ENCODE measurements at regions not wholly inside any gene's neighbourhood (a gene's known extent, or its start where the extent isn't known, plus 50 kb on each side); places are given as distances from the start of the nearest gene placed in this dataset.
"Not testable (repeated sequence)": the region's sequence is repeated elsewhere in the genome, so short reads cannot be mapped to it uniquely, and the experiment has no call there.

- H3K4me1 ChIP-seq (ENCODE audit: control extremely low read depth in 1 of 4, control insufficient read depth in 4 of 4, insufficient read depth in 4 of 4, low read length in 3 of 4); H3K27me3 ChIP-seq (replicated peaks in 2 of 5; ENCODE audit: control insufficient read depth in 4 of 5, insufficient read depth in 5 of 5, low read length in 4 of 5); CTCF ChIA-PET; H3K36me3 ChIP-seq (ENCODE audit: control insufficient read depth in 4 of 4, insufficient read depth in 4 of 4, low read length in 3 of 4); H3K27ac ChIP-seq (ENCODE audit: insufficient read depth in 1 of 2, low read depth in 1 of 2, low read length in 2 of 2, poor library complexity in 1 of 2, severe bottlenecking in 2 of 2); H3K9me3 ChIP-seq (ENCODE audit: control extremely low read depth in 1 of 5, control insufficient read depth in 4 of 5, insufficient read depth in 2 of 5, low read depth in 1 of 5, low read length in 4 of 5); H3K4me3 ChIP-seq (ENCODE audit: control insufficient read depth in 1 of 7, extremely low read depth in 1 of 7, insufficient read depth in 4 of 7, low read depth in 2 of 7, low read length in 6 of 7); DNase-seq; POLR2A ChIA-PET: not testable (repeated sequence)
- WGBS (ENCODE audit: insufficient coverage): 96% methylated on average over 5 of the region's 6 CpGs
Observed at GRCh38 chr13:24591697-24592096, 79.1 kb upstream of the PARP4 start.

DNA sequence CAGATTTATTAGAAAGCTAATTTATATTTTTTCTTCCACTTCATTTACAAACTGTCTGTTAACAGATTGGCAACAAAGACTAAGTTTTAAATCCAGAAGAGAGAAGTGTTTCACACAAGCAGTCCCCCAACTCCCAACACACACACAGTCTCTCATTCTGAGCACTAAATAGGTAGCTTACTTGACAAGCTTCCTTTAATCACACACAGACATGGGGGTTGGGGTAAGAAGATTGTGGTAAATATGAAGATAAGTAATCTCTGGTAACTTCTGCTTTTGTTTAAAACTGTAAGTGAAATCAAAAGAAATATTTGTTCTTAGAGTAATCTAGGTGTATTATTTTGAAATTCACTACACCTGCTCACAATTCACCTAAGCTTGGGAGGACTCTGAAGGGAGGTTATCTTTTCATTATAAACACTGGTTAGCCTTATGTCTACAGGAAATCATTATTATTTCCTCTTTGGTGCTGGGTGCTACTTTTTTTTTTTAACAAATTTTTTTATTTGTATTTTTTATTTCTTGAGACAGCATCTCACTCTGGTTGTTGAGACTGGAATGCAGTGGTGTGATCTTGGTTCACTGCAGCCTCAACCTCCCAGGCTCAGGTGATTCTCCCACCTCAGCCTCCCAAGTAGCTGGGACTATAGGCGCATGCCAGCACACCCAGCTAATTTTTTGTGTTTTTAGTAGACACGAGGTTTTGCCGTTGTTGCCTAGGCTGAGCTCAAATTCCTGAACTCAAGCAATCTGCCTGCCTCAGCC lies 82.1 kb upstream of the ATP12A start:
- ChIA-PET CTCF (interaction anchor here (0.6 to 0.8 kb wide), 2 partner anchors 38 to 83 kb away, joined by 3 read pairs; no protein-coding TSS in a partner anchor), POLR2A (interaction anchor here (1.2 kb wide), 1 partner anchor 39 kb away, joined by 3 read pairs; no protein-coding TSS in a partner anchor)
- not testable (repeated sequence) for H3K4me3 ChIP-seq (ENCODE audit: control insufficient read depth in 1 of 7, extremely low read depth in 1 of 7, insufficient read depth in 4 of 7, low read depth in 2 of 7, low read length in 6 of 7); H3K9me3 ChIP-seq (ENCODE audit: control extremely low read depth in 1 of 5, control insufficient read depth in 4 of 5, insufficient read depth in 2 of 5, low read depth in 1 of 5, low read length in 4 of 5); H3K27ac ChIP-seq (ENCODE audit: insufficient read depth in 1 of 2, low read depth in 1 of 2, low read length in 2 of 2, poor library complexity in 1 of 2, severe bottlenecking in 2 of 2); H3K27me3 ChIP-seq (replicated peaks in 2 of 5; ENCODE audit: control insufficient read depth in 4 of 5, insufficient read depth in 5 of 5, low read length in 4 of 5); H3K36me3 ChIP-seq (ENCODE audit: control insufficient read depth in 4 of 4, insufficient read depth in 4 of 4, low read length in 3 of 4)
- peak in 2 of 3 donors; percentile 57 to 80 for DNase-seq
- H3K4me1 ChIP-seq (ENCODE audit: control extremely low read depth in 1 of 4, control insufficient read depth in 4 of 4, insufficient read depth in 4 of 4, low read length in 3 of 4): peaks cover 0 to 17% (median 8%) of the 10 kb centered on the region in 4 experiments
- whole genome bisulfite sequencing (ENCODE audit: insufficient coverage): 61% methylated on average over 3 of the region's 3 CpGs

DNA sequence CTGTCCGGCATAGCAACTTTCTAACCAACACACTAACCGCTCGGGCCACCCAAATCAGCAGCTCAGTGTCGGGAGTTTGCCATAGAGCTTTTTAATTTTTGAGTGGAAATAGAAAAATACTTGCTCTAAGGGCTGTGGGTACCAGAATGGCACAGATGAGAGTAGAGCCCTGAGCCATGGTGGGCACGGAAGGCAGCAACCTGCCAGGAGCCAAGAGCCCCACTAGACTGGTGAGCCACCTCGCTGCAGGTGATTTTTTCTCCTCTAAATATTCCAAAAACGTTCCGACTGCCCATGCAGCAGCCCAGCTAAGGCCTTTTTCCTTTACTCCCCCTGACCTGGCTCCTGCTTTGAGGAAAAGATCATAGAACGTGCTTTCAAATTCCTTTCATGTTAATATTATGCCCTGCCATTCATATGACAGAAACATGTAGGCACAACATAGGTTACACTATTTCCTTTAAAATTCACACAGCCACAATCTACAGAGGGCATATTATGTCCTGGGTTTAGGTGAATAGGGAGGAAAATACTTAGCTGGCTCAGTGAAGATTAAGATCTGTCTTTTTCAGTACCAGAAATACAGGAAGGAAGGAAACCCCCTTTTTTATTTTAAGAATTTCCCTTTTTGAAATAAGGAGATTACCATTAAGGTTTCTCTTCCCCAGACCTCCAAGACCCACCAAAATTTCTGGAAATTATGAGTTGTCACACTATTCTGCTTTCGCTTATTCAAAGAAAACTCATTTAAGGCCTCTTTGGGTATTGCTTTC lies 81.0 kb upstream of the ATP12A start:
- H3K4me1 ChIP-seq (ENCODE audit: control extremely low read depth in 1 of 4, control insufficient read depth in 4 of 4, insufficient read depth in 4 of 4, low read length in 3 of 4): peaks cover 0 to 17% (median 8%) of the 10 kb centered on the region in 4 experiments
- POLR2A ChIA-PET: interaction anchor here (1.2 kb wide), 1 partner anchor 38 kb away, joined by 3 read pairs; no protein-coding TSS in a partner anchor
- peak in 1 of 3 donors; percentile 4 for DNase-seq
- H3K27me3 ChIP-seq (replicated peaks in 2 of 5; ENCODE audit: control insufficient read depth in 4 of 5, insufficient read depth in 5 of 5, low read length in 4 of 5); CTCF ChIA-PET; H3K27ac ChIP-seq (ENCODE audit: insufficient read depth in 1 of 2, low read depth in 1 of 2, low read length in 2 of 2, poor library complexity in 1 of 2, severe bottlenecking in 2 of 2); H3K9me3 ChIP-seq (ENCODE audit: control extremely low read depth in 1 of 5, control insufficient read depth in 4 of 5, insufficient read depth in 2 of 5, low read depth in 1 of 5, low read length in 4 of 5); H3K4me3 ChIP-seq (ENCODE audit: control insufficient read depth in 1 of 7, extremely low read depth in 1 of 7, insufficient read depth in 4 of 7, low read depth in 2 of 7, low read length in 6 of 7); H3K36me3 ChIP-seq (ENCODE audit: control insufficient read depth in 4 of 4, insufficient read depth in 4 of 4, low read length in 3 of 4): not testable (repeated sequence)
- WGBS (ENCODE audit: insufficient coverage): 43% methylated on average over 1 of the region's 10 CpGs

GRCh38 chr13:24605923-24606372 lies 74.3 kb upstream of the ATP12A start:
- POLR2A ChIA-PET: interaction anchor here (0.6 kb wide), 2 partner anchors 13 to 80 kb away, joined by 3 read pairs; no protein-coding TSS in a partner anchor
- H3K27ac ChIP-seq (ENCODE audit: insufficient read depth in 1 of 2, low read depth in 1 of 2, low read length in 2 of 2, poor library complexity in 1 of 2, severe bottlenecking in 2 of 2): no peak overlapping the region
- H3K4me1 ChIP-seq (ENCODE audit: control extremely low read depth in 1 of 4, control insufficient read depth in 4 of 4, insufficient read depth in 4 of 4, low read length in 3 of 4): peaks cover 0 to 7% (median 5%) of the 10 kb centered on the region in 4 experiments
- peak in 2 of 3 donors; percentile 39 to 80 for DNase-seq
- no peak overlapping the region for H3K4me3 ChIP-seq (ENCODE audit: control insufficient read depth in 1 of 7, extremely low read depth in 1 of 7, insufficient read depth in 4 of 7, low read depth in 2 of 7, low read length in 6 of 7)
- peaks cover 0 to 1% (median 0%) of the 10 kb centered on the region in 5 experiments for H3K9me3 ChIP-seq (ENCODE audit: control extremely low read depth in 1 of 5, control insufficient read depth in 4 of 5, insufficient read depth in 2 of 5, low read depth in 1 of 5, low read length in 4 of 5)
- H3K27me3 ChIP-seq (replicated peaks in 2 of 5; ENCODE audit: control insufficient read depth in 4 of 5, insufficient read depth in 5 of 5, low read length in 4 of 5): no peaks in the 10 kb centered on the region
- no peaks in the 10 kb centered on the region for H3K36me3 ChIP-seq (ENCODE audit: control insufficient read depth in 4 of 4, insufficient read depth in 4 of 4, low read length in 3 of 4)
- CTCF ChIA-PET: interaction anchor here (0.8 to 3.8 kb wide), 13 partner anchors 11 to 390 kb away, joined by 3 to 26 read pairs (median 5); no protein-coding TSS in a partner anchor
- 49% methylated on average over 3 of the region's 6 CpGs for WGBS (ENCODE audit: insufficient coverage)

GRCh38 chr13:24606486-24607170 lies 73.6 kb upstream of the ATP12A start:
- Histone ChIP-seq H3K36me3 (ENCODE audit: control insufficient read depth in 4 of 4, insufficient read depth in 4 of 4, low read length in 3 of 4) (no peaks in the 10 kb centered on the region), H3K4me1 (ENCODE audit: control extremely low read depth in 1 of 4, control insufficient read depth in 4 of 4, insufficient read depth in 4 of 4, low read length in 3 of 4) (peaks cover 0 to 7% (median 5%) of the 10 kb centered on the region in 4 experiments), H3K27me3 (replicated peaks in 2 of 5; ENCODE audit: control insufficient read depth in 4 of 5, insufficient read depth in 5 of 5, low read length in 4 of 5) (no peaks in the 10 kb centered on the region), H3K4me3 (ENCODE audit: control insufficient read depth in 1 of 7, extremely low read depth in 1 of 7, insufficient read depth in 4 of 7, low read depth in 2 of 7, low read length in 6 of 7) (no peak overlapping the region), H3K9me3 (ENCODE audit: control extremely low read depth in 1 of 5, control insufficient read depth in 4 of 5, insufficient read depth in 2 of 5, low read depth in 1 of 5, low read length in 4 of 5) (no peaks in the 10 kb centered on the region), H3K27ac (ENCODE audit: insufficient read depth in 1 of 2, low read depth in 1 of 2, low read length in 2 of 2, poor library complexity in 1 of 2, severe bottlenecking in 2 of 2) (no peak overlapping the region)
- ChIA-PET POLR2A (interaction anchor here (0.6 kb wide), 1 partner anchor 79 kb away, joined by 3 read pairs; no protein-coding TSS in a partner anchor), CTCF (interaction anchor here (0.8 to 3.8 kb wide), 13 partner anchors 8 to 389 kb away, joined by 3 to 26 read pairs (median 4); no protein-coding TSS in a partner anchor)
- DNase-seq: no peak
- WGBS (ENCODE audit: insufficient coverage): 90% methylated on average over 5 of the region's 6 CpGs

DNA sequence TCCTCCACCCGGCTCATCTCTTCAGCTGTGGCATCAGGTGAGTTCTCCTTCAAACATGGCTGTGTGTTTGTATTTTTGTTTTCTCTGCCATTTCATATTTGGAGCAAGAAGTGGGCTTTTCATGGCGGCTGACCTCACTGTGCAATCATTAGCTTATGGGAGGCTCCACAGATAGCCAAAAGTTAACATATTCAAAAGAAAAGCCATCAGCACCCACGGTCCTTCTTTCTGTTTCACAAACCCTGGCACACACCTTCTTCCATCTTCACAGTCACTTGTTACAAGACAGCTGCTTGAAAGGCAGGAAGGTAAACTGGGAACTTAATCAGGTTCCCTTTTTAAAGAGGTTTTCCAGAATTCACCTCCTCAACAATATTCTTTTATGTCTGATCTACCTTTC lies 69.3 kb upstream of the ATP12A start:
- Histone ChIP-seq H3K4me3 (ENCODE audit: control insufficient read depth in 1 of 7, extremely low read depth in 1 of 7, insufficient read depth in 4 of 7, low read depth in 2 of 7, low read length in 6 of 7) (no peak overlapping the region), H3K4me1 (ENCODE audit: control extremely low read depth in 1 of 4, control insufficient read depth in 4 of 4, insufficient read depth in 4 of 4, low read length in 3 of 4) (peaks cover 0 to 9% (median 4%) of the 10 kb centered on the region in 4 experiments), H3K27me3 (replicated peaks in 2 of 5; ENCODE audit: control insufficient read depth in 4 of 5, insufficient read depth in 5 of 5, low read length in 4 of 5) (no peaks in the 10 kb centered on the region), H3K36me3 (ENCODE audit: control insufficient read depth in 4 of 4, insufficient read depth in 4 of 4, low read length in 3 of 4) (no peaks in the 10 kb centered on the region), H3K27ac (ENCODE audit: insufficient read depth in 1 of 2, low read depth in 1 of 2, low read length in 2 of 2, poor library complexity in 1 of 2, severe bottlenecking in 2 of 2) (no peak overlapping the region), H3K9me3 (ENCODE audit: control extremely low read depth in 1 of 5, control insufficient read depth in 4 of 5, insufficient read depth in 2 of 5, low read depth in 1 of 5, low read length in 4 of 5) (no peaks in the 10 kb centered on the region)
- CTCF ChIA-PET: no interaction called here
- 91% methylated on average over 2 of the region's 3 CpGs for WGBS (ENCODE audit: insufficient coverage)
- DNase-seq: no peak
- POLR2A ChIA-PET: no interaction called here

Measured in common myeloid progenitor, CD34-positive (primary cell).